ENCODE measurements at regions not wholly inside any gene's neighbourhood (a gene's known extent, or its start where the extent isn't known, plus 50 kb on each side); places are given as distances from the start of the nearest gene placed in this dataset.
"Not testable (repeated sequence)": the region's sequence is repeated elsewhere in the genome, so short reads cannot be mapped to it uniquely, and the experiment has no call there.

- DNase-seq (ENCODE audit: low read depth in 4 of 4, low spot score in 3 of 4): no peak
Observed at GRCh38 chr13:86569119-86569518, 769.9 kb upstream of the SLITRK6 start.

- DNase-seq (ENCODE audit: low read depth in 4 of 4, low spot score in 3 of 4): no peak
Observed at GRCh38 chr13:86569974-86570373, 770.8 kb upstream of the SLITRK6 start.

- no peak for DNase-seq (ENCODE audit: low read depth in 4 of 4, low spot score in 3 of 4)
Observed at GRCh38 chr13:86572115-86572514, 772.9 kb upstream of the SLITRK6 start.

GRCh38 chr13:86579662-86580061 lies 780.4 kb upstream of the SLITRK6 start:
- no peak for DNase-seq (ENCODE audit: low read depth in 4 of 4, low spot score in 3 of 4)

GRCh38 chr13:86581706-86582105 lies 782.5 kb upstream of the SLITRK6 start:
- no peak for DNase-seq (ENCODE audit: low read depth in 4 of 4, low spot score in 3 of 4)

GRCh38 chr13:86584301-86584700 lies 785.1 kb upstream of the SLITRK6 start:
- DNase-seq (ENCODE audit: low read depth in 4 of 4, low spot score in 3 of 4): no peak

- peak; percentile 47 to 64 (median 58) for DNase-seq (ENCODE audit: low read depth in 4 of 4, low spot score in 3 of 4)
Observed at GRCh38 chr13:86585835-86586234, 786.6 kb upstream of the SLITRK6 start.

- DNase-seq (ENCODE audit: low read depth in 4 of 4, low spot score in 3 of 4): no peak
Observed at GRCh38 chr13:86591862-86592261, 792.6 kb upstream of the SLITRK6 start.

- no peak for DNase-seq (ENCODE audit: low read depth in 4 of 4, low spot score in 3 of 4)
Observed at GRCh38 chr13:86601351-86601750, 802.1 kb upstream of the SLITRK6 start.

- DNase-seq (ENCODE audit: low read depth in 4 of 4, low spot score in 3 of 4): no peak
Observed at GRCh38 chr13:86606264-86606663, 807.0 kb upstream of the SLITRK6 start.

GRCh38 chr13:86608701-86609100 lies 809.5 kb upstream of the SLITRK6 start:
- no peak for DNase-seq (ENCODE audit: low read depth in 4 of 4, low spot score in 3 of 4)

GRCh38 chr13:86633346-86633745 lies 834.1 kb upstream of the SLITRK6 start:
- DNase-seq (ENCODE audit: low read depth in 4 of 4, low spot score in 3 of 4): no peak

GRCh38 chr13:86651171-86651570 lies 852.0 kb upstream of the SLITRK6 start:
- DNase-seq (ENCODE audit: low read depth in 4 of 4, low spot score in 3 of 4): not testable (repeated sequence)

- DNase-seq (ENCODE audit: low read depth in 4 of 4, low spot score in 3 of 4): no peak
Observed at GRCh38 chr13:86653009-86653408, 853.8 kb upstream of the SLITRK6 start.

GRCh38 chr13:86655561-86655960 lies 856.3 kb upstream of the SLITRK6 start:
- DNase-seq (ENCODE audit: low read depth in 4 of 4, low spot score in 3 of 4): no peak

GRCh38 chr13:86660090-86660489 lies 860.9 kb upstream of the SLITRK6 start:
- no peak for DNase-seq (ENCODE audit: low read depth in 4 of 4, low spot score in 3 of 4)

GRCh38 chr13:86665842-86666241 lies 866.6 kb upstream of the SLITRK6 start:
- DNase-seq (ENCODE audit: low read depth in 4 of 4, low spot score in 3 of 4): no peak

GRCh38 chr13:86673931-86674431 lies 874.8 kb upstream of the SLITRK6 start:
- no peak for DNase-seq (ENCODE audit: low read depth in 4 of 4, low spot score in 3 of 4)

GRCh38 chr13:86681223-86681622 lies 882.0 kb upstream of the SLITRK6 start:
- no peak for DNase-seq (ENCODE audit: low read depth in 4 of 4, low spot score in 3 of 4)

- DNase-seq (ENCODE audit: low read depth in 4 of 4, low spot score in 3 of 4): no peak
Observed at GRCh38 chr13:86684402-86684801, 885.2 kb upstream of the SLITRK6 start.

- DNase-seq (ENCODE audit: low read depth in 4 of 4, low spot score in 3 of 4): no peak
Observed at GRCh38 chr13:86689911-86690310, 890.7 kb upstream of the SLITRK6 start.

GRCh38 chr13:86692291-86692690 lies 893.1 kb upstream of the SLITRK6 start:
- DNase-seq (ENCODE audit: low read depth in 4 of 4, low spot score in 3 of 4): no peak

- DNase-seq (ENCODE audit: low read depth in 4 of 4, low spot score in 3 of 4): no peak
Observed at GRCh38 chr13:86710013-86710412, 910.8 kb upstream of the SLITRK6 start.

All from right renal pelvis (tissue), 4 donors.